SK-N-SH (cell line): ENCODE measurements at regions not wholly inside any gene's neighbourhood (a gene's known extent, or its start where the extent isn't known, plus 50 kb on each side); places are given as distances from the start of the nearest gene placed in this dataset.

Source experiments
- CTCF ChIP-seq: fragments of 200-600 bp; sonication (generic); IDR thresholded peaks from 2 replicates; pipeline ENCODE4 v1.6.1; 2017; ENCODE audit warnings: antibody characterized with exemption, mild to moderate bottlenecking, moderate library complexity
- ELF1 ChIP-seq: IDR thresholded peaks from 2 replicates; pipeline ENCODE4 v1.4.0; 2012
- EP300 ChIP-seq, 2 experiments: IDR thresholded peaks; 2 replicates each; pipeline versions ENCODE4 v1.4.0 to v1.6.1; 2012; ENCODE audit warnings: borderline replicate concordance in 1 of 2, low read depth in 1 of 2, low read length in 1 of 2
- GABPA ChIP-seq: IDR thresholded peaks from 2 replicates; pipeline ENCODE4 v1.4.0; 2012; ENCODE audit warnings: low read depth, mild to moderate bottlenecking
- MAX ChIP-seq: IDR thresholded peaks from 2 replicates; pipeline ENCODE4 v1.4.0; 2012; ENCODE audit warnings: low read depth
- PBX3 ChIP-seq: IDR thresholded peaks from 2 replicates; pipeline ENCODE4; 2012
- RAD21 ChIP-seq: IDR thresholded peaks from 2 replicates; pipeline ENCODE4 v1.6.1; 2012; ENCODE audit warnings: mild to moderate bottlenecking, low read length
- REST ChIP-seq: IDR thresholded peaks from 2 replicates; pipeline ENCODE4 v1.6.1; 2012; ENCODE audit warnings: mild to moderate bottlenecking, low read depth, low read length, moderate library complexity
- USF2 ChIP-seq: fragments of 150-350 bp; IDR thresholded peaks from 2 replicates; pipeline ENCODE4 v1.6.1; 2017; ENCODE audit warnings: antibody characterized with exemption, low read length, low read depth, borderline replicate concordance

GRCh38 chr7:51601461-51601860 lies 284.9 kb upstream of the COBL start:
- no peak for TF ChIP-seq RAD21
- no peak for TF ChIP-seq CTCF
- TF ChIP-seq GABPA: no peak
- no peak for TF ChIP-seq MAX
- TF ChIP-seq REST: no peak
- TF ChIP-seq PBX3: no peak
- TF ChIP-seq USF2: no peak
- no peak for TF ChIP-seq EP300 (IDR thresholded peaks at IDR 0.05; ENCODE audit: borderline replicate concordance in 1 of 2, low read depth in 1 of 2, low read length in 1 of 2)
- no peak for TF ChIP-seq ELF1
